ENCODE measurements at regions not wholly inside any gene's neighbourhood (a gene's known extent, or its start where the extent isn't known, plus 50 kb on each side); places are given as distances from the start of the nearest gene placed in this dataset.

GRCh38 chr6:21447987-21448386 lies 145.6 kb upstream of the SOX4 start:
- no peak for DNase-seq
- Histone ChIP-seq H3K4me1 (no peaks in the 10 kb centered on the region), H3K27me3 (no peaks in the 10 kb centered on the region), H3K4me3 (no peak overlapping the region), H3K36me3 (no peaks in the 10 kb centered on the region), H3K27ac (no peak overlapping the region), H3K9me3 (no peaks in the 10 kb centered on the region)
- TF ChIP-seq POLR2A (IDR thresholded peaks at IDR 0.05) (no peak), POLR2AphosphoS5 (IDR thresholded peaks at IDR 0.05) (no peak)
- 78 to 85% methylated on average over 5 of the region's 5 CpGs for WGBS, 2 donors
- ATAC-seq (ENCODE audit: low FRiP score in 2 of 2) = no peak

- Histone ChIP-seq H3K9me3 (no peaks in the 10 kb centered on the region), H3K27ac (no peak overlapping the region), H3K36me3 (no peaks in the 10 kb centered on the region), H3K27me3 (no peaks in the 10 kb centered on the region), H3K4me1 (no peaks in the 10 kb centered on the region), H3K4me3 (no peak overlapping the region)
- DNase-seq = no peak
- ATAC-seq (ENCODE audit: low FRiP score in 2 of 2) = no peak
- WGBS, 2 donors = 88 to 92% methylated on average over 1 of the region's 1 CpG
- TF ChIP-seq EP300 (IDR thresholded peaks at IDR 0.05) = no peak
- TF ChIP-seq POLR2AphosphoS5 (IDR thresholded peaks at IDR 0.05) = no peak
Observed at GRCh38 chr6:21448485-21449109, 145.0 kb upstream of the SOX4 start.

- H3K36me3 ChIP-seq = no peaks in the 10 kb centered on the region
- no peak for TF ChIP-seq CTCF (IDR thresholded peaks at IDR 0.05)
- no peak for TF ChIP-seq POLR2A (IDR thresholded peaks at IDR 0.05)
- no peak for TF ChIP-seq EP300 (IDR thresholded peaks at IDR 0.05)
- no peak for TF ChIP-seq POLR2AphosphoS5 (IDR thresholded peaks at IDR 0.05)
- H3K27ac ChIP-seq = no peak overlapping the region
- WGBS, 2 donors = 94 to 98% methylated on average over 4 of the region's 4 CpGs
- H3K4me1 ChIP-seq = no peaks in the 10 kb centered on the region
- H3K4me3 ChIP-seq = no peak overlapping the region
- DNase-seq (no peak), ATAC-seq (ENCODE audit: low FRiP score in 2 of 2) (no peak)
- H3K9me3 ChIP-seq = no peaks in the 10 kb centered on the region
- no peaks in the 10 kb centered on the region for H3K27me3 ChIP-seq
Observed at GRCh38 chr6:21450149-21450548, 143.4 kb upstream of the SOX4 start.

- TF ChIP-seq CTCF (IDR thresholded peaks at IDR 0.05) (no peak), POLR2A (IDR thresholded peaks at IDR 0.05) (no peak), EP300 (IDR thresholded peaks at IDR 0.05) (no peak), POLR2AphosphoS5 (IDR thresholded peaks at IDR 0.05) (no peak)
- Histone ChIP-seq H3K27ac (no peak overlapping the region), H3K36me3 (no peaks in the 10 kb centered on the region), H3K9me3 (no peaks in the 10 kb centered on the region), H3K4me3 (no peak overlapping the region), H3K4me1 (no peaks in the 10 kb centered on the region), H3K27me3 (no peaks in the 10 kb centered on the region)
- ATAC-seq (ENCODE audit: low FRiP score in 2 of 2) (no peak), DNase-seq (no peak)
- WGBS, 2 donors = 83 to 93% methylated on average over 3 of the region's 3 CpGs
Observed at GRCh38 chr6:21450628-21451027, 142.9 kb upstream of the SOX4 start.

- ATAC-seq (ENCODE audit: low FRiP score in 2 of 2) (no peak), DNase-seq (no peak)
- Histone ChIP-seq H3K4me3 (no peak overlapping the region), H3K9me3 (no peaks in the 10 kb centered on the region), H3K27ac (no peak overlapping the region), H3K36me3 (no peaks in the 10 kb centered on the region), H3K27me3 (no peaks in the 10 kb centered on the region), H3K4me1 (no peaks in the 10 kb centered on the region)
- TF ChIP-seq POLR2A (IDR thresholded peaks at IDR 0.05) = no peak
- no peak for TF ChIP-seq CTCF (IDR thresholded peaks at IDR 0.05)
- WGBS, 2 donors = 45 to 72% methylated on average over 3 of the region's 3 CpGs
Observed at GRCh38 chr6:21451546-21452013, 142.0 kb upstream of the SOX4 start.

GRCh38 chr6:21454262-21454661 lies 139.3 kb upstream of the SOX4 start:
- no peaks in the 10 kb centered on the region for H3K36me3 ChIP-seq
- H3K4me1 ChIP-seq = no peaks in the 10 kb centered on the region
- H3K4me3 ChIP-seq = no peak overlapping the region
- no peak overlapping the region for H3K27ac ChIP-seq
- TF ChIP-seq CTCF (IDR thresholded peaks at IDR 0.05) (no peak), POLR2AphosphoS5 (IDR thresholded peaks at IDR 0.05) (no peak), POLR2A (IDR thresholded peaks at IDR 0.05) (no peak), EP300 (IDR thresholded peaks at IDR 0.05) (no peak)
- DNase-seq (no peak), ATAC-seq (ENCODE audit: low FRiP score in 2 of 2) (no peak)
- no peaks in the 10 kb centered on the region for H3K27me3 ChIP-seq
- WGBS, 2 donors = 66 to 69% methylated on average over 2 of the region's 2 CpGs
- no peaks in the 10 kb centered on the region for H3K9me3 ChIP-seq
